Neural cell (in vitro differentiated cells): ENCODE measurements at regions not wholly inside any gene's neighbourhood (a gene's known extent, or its start where the extent isn't known, plus 50 kb on each side); places are given as distances from the start of the nearest gene placed in this dataset.

Source experiments
- CTCF ChIP-seq: fragments of 450-650 bp; IDR thresholded peaks from 2 replicates; pipeline ENCODE4 v1.5.1; 2014; ENCODE audit warnings: antibody characterized with exemption, mild to moderate bottlenecking, moderate library complexity; ENCODE audit not compliant: poor library complexity, severe bottlenecking
- EP300 ChIP-seq: fragments of 450-650 bp; conservative IDR thresholded peaks from 2 replicates; pipeline ENCODE4 v1.6.1; 2014; ENCODE audit warnings: antibody characterized with exemption, mild to moderate bottlenecking, moderate library complexity; ENCODE audit not compliant: poor library complexity, severe bottlenecking
- EZH2 ChIP-seq: fragments of 200-600, 300-800 bp; shearing (Covaris generic), sonication (generic); IDR thresholded peaks from 2 replicates; pipeline ENCODE4 v1.6.1; 2014; ENCODE audit warnings: antibody characterized with exemption, low read length, borderline replicate concordance, mild to moderate bottlenecking; ENCODE audit not compliant: insufficient read depth, poor library complexity, severe bottlenecking
- POLR2AphosphoS5 ChIP-seq: IDR thresholded peaks from 2 replicates; pipeline ENCODE4 v1.6.1; 2012
- TAF1 ChIP-seq: IDR thresholded peaks from 2 replicates; pipeline ENCODE4 v1.6.1; 2012; ENCODE audit warnings: low read depth
- TF ChIP-seq, protein P1 (sequence below): IDR thresholded peaks from 2 replicates; pipeline ENCODE4 v1.6.1; 2012; ENCODE audit warnings: borderline replicate concordance

DNA sequence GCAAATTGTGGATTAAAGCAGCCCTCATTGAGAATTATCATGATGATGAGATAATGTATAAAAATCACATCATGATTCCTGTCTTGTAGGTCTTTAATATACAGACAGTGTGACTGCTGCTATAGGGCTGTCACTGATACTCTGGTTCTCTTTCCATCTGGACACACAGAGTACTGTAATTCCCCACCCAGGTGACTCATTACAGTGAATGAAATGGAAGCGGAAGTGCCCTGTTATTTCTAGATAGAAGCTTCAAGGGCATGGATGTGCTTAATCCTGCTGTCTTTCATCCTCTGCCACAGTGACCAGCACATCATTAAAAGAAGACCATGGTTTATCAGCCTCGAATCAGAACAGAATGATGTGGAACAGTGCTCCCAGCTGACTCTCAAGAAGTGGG, 1234.0 kb downstream of the SORCS3 start:
- TF ChIP-seq CTCF (no peak), POLR2AphosphoS5 (peak; percentile 9), EZH2 (no peak), EP300 (no peak), TAF1 (no peak)
- TF ChIP-seq, protein P1, sequence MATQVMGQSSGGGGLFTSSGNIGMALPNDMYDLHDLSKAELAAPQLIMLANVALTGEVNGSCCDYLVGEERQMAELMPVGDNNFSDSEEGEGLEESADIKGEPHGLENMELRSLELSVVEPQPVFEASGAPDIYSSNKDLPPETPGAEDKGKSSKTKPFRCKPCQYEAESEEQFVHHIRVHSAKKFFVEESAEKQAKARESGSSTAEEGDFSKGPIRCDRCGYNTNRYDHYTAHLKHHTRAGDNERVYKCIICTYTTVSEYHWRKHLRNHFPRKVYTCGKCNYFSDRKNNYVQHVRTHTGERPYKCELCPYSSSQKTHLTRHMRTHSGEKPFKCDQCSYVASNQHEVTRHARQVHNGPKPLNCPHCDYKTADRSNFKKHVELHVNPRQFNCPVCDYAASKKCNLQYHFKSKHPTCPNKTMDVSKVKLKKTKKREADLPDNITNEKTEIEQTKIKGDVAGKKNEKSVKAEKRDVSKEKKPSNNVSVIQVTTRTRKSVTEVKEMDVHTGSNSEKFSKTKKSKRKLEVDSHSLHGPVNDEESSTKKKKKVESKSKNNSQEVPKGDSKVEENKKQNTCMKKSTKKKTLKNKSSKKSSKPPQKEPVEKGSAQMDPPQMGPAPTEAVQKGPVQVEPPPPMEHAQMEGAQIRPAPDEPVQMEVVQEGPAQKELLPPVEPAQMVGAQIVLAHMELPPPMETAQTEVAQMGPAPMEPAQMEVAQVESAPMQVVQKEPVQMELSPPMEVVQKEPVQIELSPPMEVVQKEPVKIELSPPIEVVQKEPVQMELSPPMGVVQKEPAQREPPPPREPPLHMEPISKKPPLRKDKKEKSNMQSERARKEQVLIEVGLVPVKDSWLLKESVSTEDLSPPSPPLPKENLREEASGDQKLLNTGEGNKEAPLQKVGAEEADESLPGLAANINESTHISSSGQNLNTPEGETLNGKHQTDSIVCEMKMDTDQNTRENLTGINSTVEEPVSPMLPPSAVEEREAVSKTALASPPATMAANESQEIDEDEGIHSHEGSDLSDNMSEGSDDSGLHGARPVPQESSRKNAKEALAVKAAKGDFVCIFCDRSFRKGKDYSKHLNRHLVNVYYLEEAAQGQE, result no peak
